ENCODE measurements at regions not wholly inside any gene's neighbourhood (a gene's known extent, or its start where the extent isn't known, plus 50 kb on each side); places are given as distances from the start of the nearest gene placed in this dataset.
"Not testable (repeated sequence)": the region's sequence is repeated elsewhere in the genome, so short reads cannot be mapped to it uniquely, and the experiment has no call there.

DNA sequence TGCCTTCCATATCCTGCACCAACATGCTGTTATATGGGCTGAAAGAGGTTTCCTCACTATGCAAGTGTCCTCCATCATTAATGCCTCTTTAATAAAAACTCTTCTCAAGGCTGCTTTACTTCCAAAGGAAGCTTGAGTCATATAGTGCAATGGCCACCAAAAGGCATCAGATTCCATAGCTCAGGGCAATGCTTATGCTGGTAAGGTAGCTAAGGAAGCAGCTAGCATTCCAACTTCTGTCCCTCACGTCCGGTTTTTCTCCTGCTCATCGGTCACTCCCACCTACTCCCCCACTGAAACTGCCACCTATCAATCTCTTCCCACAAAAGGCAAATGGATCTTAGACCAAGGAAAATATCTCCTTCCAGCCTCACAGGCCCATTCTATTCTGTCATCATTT lies 117.1 kb upstream of the SLC4A7 start:
- not testable (repeated sequence) for TF ChIP-seq POLR2A (IDR thresholded peaks at IDR 0.05)
- TF ChIP-seq, protein P1, sequence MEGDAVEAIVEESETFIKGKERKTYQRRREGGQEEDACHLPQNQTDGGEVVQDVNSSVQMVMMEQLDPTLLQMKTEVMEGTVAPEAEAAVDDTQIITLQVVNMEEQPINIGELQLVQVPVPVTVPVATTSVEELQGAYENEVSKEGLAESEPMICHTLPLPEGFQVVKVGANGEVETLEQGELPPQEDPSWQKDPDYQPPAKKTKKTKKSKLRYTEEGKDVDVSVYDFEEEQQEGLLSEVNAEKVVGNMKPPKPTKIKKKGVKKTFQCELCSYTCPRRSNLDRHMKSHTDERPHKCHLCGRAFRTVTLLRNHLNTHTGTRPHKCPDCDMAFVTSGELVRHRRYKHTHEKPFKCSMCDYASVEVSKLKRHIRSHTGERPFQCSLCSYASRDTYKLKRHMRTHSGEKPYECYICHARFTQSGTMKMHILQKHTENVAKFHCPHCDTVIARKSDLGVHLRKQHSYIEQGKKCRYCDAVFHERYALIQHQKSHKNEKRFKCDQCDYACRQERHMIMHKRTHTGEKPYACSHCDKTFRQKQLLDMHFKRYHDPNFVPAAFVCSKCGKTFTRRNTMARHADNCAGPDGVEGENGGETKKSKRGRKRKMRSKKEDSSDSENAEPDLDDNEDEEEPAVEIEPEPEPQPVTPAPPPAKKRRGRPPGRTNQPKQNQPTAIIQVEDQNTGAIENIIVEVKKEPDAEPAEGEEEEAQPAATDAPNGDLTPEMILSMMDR (IDR thresholded peaks at IDR 0.05), result not testable (repeated sequence)
